ENCODE measurements at regions not wholly inside any gene's neighbourhood (a gene's known extent, or its start where the extent isn't known, plus 50 kb on each side); places are given as distances from the start of the nearest gene placed in this dataset.
"Not testable (repeated sequence)": the region's sequence is repeated elsewhere in the genome, so short reads cannot be mapped to it uniquely, and the experiment has no call there.

- no peaks in the 10 kb centered on the region for H3K9me3 ChIP-seq (ENCODE audit: control extremely low read depth in 1 of 5, control insufficient read depth in 4 of 5, insufficient read depth in 2 of 5, low read depth in 1 of 5, low read length in 4 of 5)
- no peaks in the 10 kb centered on the region for H3K27me3 ChIP-seq (replicated peaks in 2 of 5; ENCODE audit: control insufficient read depth in 4 of 5, insufficient read depth in 5 of 5, low read length in 4 of 5)
- no peak for DNase-seq
- CTCF ChIA-PET: no interaction called here
- H3K36me3 ChIP-seq (ENCODE audit: control insufficient read depth in 4 of 4, insufficient read depth in 4 of 4, low read length in 3 of 4): no peaks in the 10 kb centered on the region
- no peak overlapping the region for H3K27ac ChIP-seq (ENCODE audit: insufficient read depth in 1 of 2, low read depth in 1 of 2, low read length in 2 of 2, poor library complexity in 1 of 2, severe bottlenecking in 2 of 2)
- POLR2A ChIA-PET: no interaction called here
- no peaks in the 10 kb centered on the region for H3K4me1 ChIP-seq (ENCODE audit: control extremely low read depth in 1 of 4, control insufficient read depth in 4 of 4, insufficient read depth in 4 of 4, low read length in 3 of 4)
- H3K4me3 ChIP-seq (ENCODE audit: control insufficient read depth in 1 of 7, extremely low read depth in 1 of 7, insufficient read depth in 4 of 7, low read depth in 2 of 7, low read length in 6 of 7): no peak overlapping the region
- no CpG with 5 or more reads among the region's 2 CpGs for WGBS (ENCODE audit: insufficient coverage)
These were observed 700.5 kb downstream of the KHDRBS2 start for GRCh38 chr6:61585504-61585903.

- H3K4me3 ChIP-seq (ENCODE audit: control insufficient read depth in 1 of 7, extremely low read depth in 1 of 7, insufficient read depth in 4 of 7, low read depth in 2 of 7, low read length in 6 of 7): no peak overlapping the region
- ChIA-PET CTCF (no interaction called here), POLR2A (no interaction called here)
- H3K36me3 ChIP-seq (ENCODE audit: control insufficient read depth in 4 of 4, insufficient read depth in 4 of 4, low read length in 3 of 4): no peaks in the 10 kb centered on the region
- no peak for DNase-seq
- no CpG with 5 or more reads among the region's 1 CpG for WGBS (ENCODE audit: insufficient coverage)
- peaks cover 0 to 12% (median 2%) of the 10 kb centered on the region in 5 experiments for H3K9me3 ChIP-seq (ENCODE audit: control extremely low read depth in 1 of 5, control insufficient read depth in 4 of 5, insufficient read depth in 2 of 5, low read depth in 1 of 5, low read length in 4 of 5)
- no peak overlapping the region for H3K27ac ChIP-seq (ENCODE audit: insufficient read depth in 1 of 2, low read depth in 1 of 2, low read length in 2 of 2, poor library complexity in 1 of 2, severe bottlenecking in 2 of 2)
- no peaks in the 10 kb centered on the region for H3K4me1 ChIP-seq (ENCODE audit: control extremely low read depth in 1 of 4, control insufficient read depth in 4 of 4, insufficient read depth in 4 of 4, low read length in 3 of 4)
- H3K27me3 ChIP-seq (replicated peaks in 2 of 5; ENCODE audit: control insufficient read depth in 4 of 5, insufficient read depth in 5 of 5, low read length in 4 of 5): no peaks in the 10 kb centered on the region
These were observed 723.9 kb downstream of the KHDRBS2 start for GRCh38 chr6:61562098-61562497.

GRCh38 chr6:61558796-61559195 lies 727.2 kb downstream of the KHDRBS2 start:
- WGBS (ENCODE audit: insufficient coverage): no CpG with 5 or more reads among the region's 1 CpG
- CTCF ChIA-PET: no interaction called here

DNA sequence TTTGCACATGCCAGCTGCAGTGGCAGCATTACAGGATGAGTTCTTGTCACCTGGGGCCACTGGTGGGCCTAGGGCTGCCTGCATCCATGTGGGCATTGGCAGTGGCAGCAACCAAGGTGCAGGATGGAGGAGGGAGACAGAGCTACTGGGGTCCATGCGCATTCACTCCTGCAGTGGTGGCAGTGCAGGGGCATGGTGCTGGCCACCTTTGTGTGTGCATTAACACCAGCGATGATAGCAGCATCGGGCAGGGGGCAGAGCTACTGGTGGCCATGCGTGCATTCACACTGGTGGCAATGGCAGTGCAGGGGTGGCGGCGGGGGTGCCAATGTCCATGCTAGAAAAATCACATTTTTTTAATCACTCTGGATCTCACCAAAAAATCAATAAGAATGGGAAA lies 730.0 kb downstream of the KHDRBS2 start:
- no peaks in the 10 kb centered on the region for H3K27me3 ChIP-seq (replicated peaks in 2 of 5; ENCODE audit: control insufficient read depth in 4 of 5, insufficient read depth in 5 of 5, low read length in 4 of 5)
- peaks cover 2 to 6% (median 5%) of the 10 kb centered on the region in 5 experiments for H3K9me3 ChIP-seq (ENCODE audit: control extremely low read depth in 1 of 5, control insufficient read depth in 4 of 5, insufficient read depth in 2 of 5, low read depth in 1 of 5, low read length in 4 of 5)
- H3K4me1 ChIP-seq (ENCODE audit: control extremely low read depth in 1 of 4, control insufficient read depth in 4 of 4, insufficient read depth in 4 of 4, low read length in 3 of 4): no peaks in the 10 kb centered on the region
- no peaks in the 10 kb centered on the region for H3K36me3 ChIP-seq (ENCODE audit: control insufficient read depth in 4 of 4, insufficient read depth in 4 of 4, low read length in 3 of 4)
- no peak overlapping the region for H3K27ac ChIP-seq (ENCODE audit: insufficient read depth in 1 of 2, low read depth in 1 of 2, low read length in 2 of 2, poor library complexity in 1 of 2, severe bottlenecking in 2 of 2)
- WGBS (ENCODE audit: insufficient coverage): 100% methylated on average over 5 of the region's 6 CpGs
- ChIA-PET CTCF (interaction anchor here (0.7 kb wide), 1 partner anchor 12 kb away, joined by 3 read pairs; no protein-coding TSS in a partner anchor), POLR2A (no interaction called here)
- no peak for DNase-seq
- H3K4me3 ChIP-seq (ENCODE audit: control insufficient read depth in 1 of 7, extremely low read depth in 1 of 7, insufficient read depth in 4 of 7, low read depth in 2 of 7, low read length in 6 of 7): no peak overlapping the region

More at GRCh38 chr6:61558796-61559195, 727.2 kb downstream of the KHDRBS2 start:
- H3K36me3 ChIP-seq (ENCODE audit: control insufficient read depth in 4 of 4, insufficient read depth in 4 of 4, low read length in 3 of 4): no peaks in the 10 kb centered on the region
- no peak for DNase-seq
- POLR2A ChIA-PET: no interaction called here
- no peaks in the 10 kb centered on the region for H3K4me1 ChIP-seq (ENCODE audit: control extremely low read depth in 1 of 4, control insufficient read depth in 4 of 4, insufficient read depth in 4 of 4, low read length in 3 of 4)
- no peak overlapping the region for H3K4me3 ChIP-seq (ENCODE audit: control insufficient read depth in 1 of 7, extremely low read depth in 1 of 7, insufficient read depth in 4 of 7, low read depth in 2 of 7, low read length in 6 of 7)
- peaks cover 2 to 14% (median 5%) of the 10 kb centered on the region in 5 experiments for H3K9me3 ChIP-seq (ENCODE audit: control extremely low read depth in 1 of 5, control insufficient read depth in 4 of 5, insufficient read depth in 2 of 5, low read depth in 1 of 5, low read length in 4 of 5)
- no peaks in the 10 kb centered on the region for H3K27me3 ChIP-seq (replicated peaks in 2 of 5; ENCODE audit: control insufficient read depth in 4 of 5, insufficient read depth in 5 of 5, low read length in 4 of 5)
- no peak overlapping the region for H3K27ac ChIP-seq (ENCODE audit: insufficient read depth in 1 of 2, low read depth in 1 of 2, low read length in 2 of 2, poor library complexity in 1 of 2, severe bottlenecking in 2 of 2)

DNA sequence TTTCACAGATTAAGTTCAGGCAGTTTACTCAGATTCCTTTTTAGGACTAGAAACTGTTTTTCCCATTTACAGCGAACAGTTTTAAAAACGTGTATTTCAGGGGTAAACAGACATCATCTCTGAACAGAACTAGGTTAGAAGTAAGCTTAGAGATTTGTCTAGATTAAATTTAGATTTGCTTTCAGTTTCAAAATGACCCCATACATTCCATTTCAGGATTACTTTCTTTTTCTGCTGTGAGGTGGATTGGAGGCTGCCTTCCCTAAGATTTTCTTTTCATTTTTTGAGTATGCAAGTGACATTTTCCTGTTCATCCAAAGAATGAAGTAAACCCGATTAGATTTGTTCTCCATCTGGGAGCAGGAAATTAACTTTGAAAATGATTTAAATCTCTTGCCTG lies 747.2 kb downstream of the KHDRBS2 start:
- DNase-seq: no peak
- no peaks in the 10 kb centered on the region for H3K36me3 ChIP-seq (ENCODE audit: control insufficient read depth in 4 of 4, insufficient read depth in 4 of 4, low read length in 3 of 4)
- H3K9me3 ChIP-seq (ENCODE audit: control extremely low read depth in 1 of 5, control insufficient read depth in 4 of 5, insufficient read depth in 2 of 5, low read depth in 1 of 5, low read length in 4 of 5): peaks cover 0 to 3% (median 0%) of the 10 kb centered on the region in 5 experiments
- H3K27ac ChIP-seq (ENCODE audit: insufficient read depth in 1 of 2, low read depth in 1 of 2, low read length in 2 of 2, poor library complexity in 1 of 2, severe bottlenecking in 2 of 2): no peak overlapping the region
- H3K4me3 ChIP-seq (ENCODE audit: control insufficient read depth in 1 of 7, extremely low read depth in 1 of 7, insufficient read depth in 4 of 7, low read depth in 2 of 7, low read length in 6 of 7): no peak overlapping the region
- WGBS (ENCODE audit: insufficient coverage): 78% methylated on average over 1 of the region's 3 CpGs
- ChIA-PET CTCF (no interaction called here), POLR2A (no interaction called here)
- H3K27me3 ChIP-seq (replicated peaks in 2 of 5; ENCODE audit: control insufficient read depth in 4 of 5, insufficient read depth in 5 of 5, low read length in 4 of 5): no peaks in the 10 kb centered on the region
- H3K4me1 ChIP-seq (ENCODE audit: control extremely low read depth in 1 of 4, control insufficient read depth in 4 of 4, insufficient read depth in 4 of 4, low read length in 3 of 4): no peaks in the 10 kb centered on the region

DNA sequence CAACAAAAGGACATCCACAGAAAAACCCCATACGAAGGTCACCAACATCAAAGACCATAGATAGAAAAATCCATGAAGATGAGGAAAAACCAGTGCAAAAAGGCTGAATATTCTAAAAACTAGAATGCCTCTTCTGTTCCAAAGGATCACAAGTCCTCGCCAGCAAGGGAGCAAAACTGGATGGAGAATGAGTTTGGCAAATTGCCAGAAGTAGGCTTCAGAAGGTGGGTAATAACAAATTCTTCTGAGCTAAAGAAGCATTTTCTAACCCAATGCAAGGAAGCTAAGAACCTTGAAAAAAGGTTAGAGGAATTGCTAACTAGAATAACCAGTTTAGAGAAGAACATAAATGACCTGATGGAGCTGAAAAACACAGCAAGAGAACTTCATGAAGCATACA lies 753.3 kb downstream of the KHDRBS2 start:
- H3K27ac ChIP-seq (ENCODE audit: insufficient read depth in 1 of 2, low read depth in 1 of 2, low read length in 2 of 2, poor library complexity in 1 of 2, severe bottlenecking in 2 of 2); H3K4me3 ChIP-seq (ENCODE audit: control insufficient read depth in 1 of 7, extremely low read depth in 1 of 7, insufficient read depth in 4 of 7, low read depth in 2 of 7, low read length in 6 of 7); H3K36me3 ChIP-seq (ENCODE audit: control insufficient read depth in 4 of 4, insufficient read depth in 4 of 4, low read length in 3 of 4); DNase-seq; CTCF ChIA-PET; H3K27me3 ChIP-seq (replicated peaks in 2 of 5; ENCODE audit: control insufficient read depth in 4 of 5, insufficient read depth in 5 of 5, low read length in 4 of 5); POLR2A ChIA-PET; H3K4me1 ChIP-seq (ENCODE audit: control extremely low read depth in 1 of 4, control insufficient read depth in 4 of 4, insufficient read depth in 4 of 4, low read length in 3 of 4): not testable (repeated sequence)
- peaks cover 0 to 13% (median 0%) of the 10 kb centered on the region in 5 experiments for H3K9me3 ChIP-seq (ENCODE audit: control extremely low read depth in 1 of 5, control insufficient read depth in 4 of 5, insufficient read depth in 2 of 5, low read depth in 1 of 5, low read length in 4 of 5)
- WGBS (ENCODE audit: insufficient coverage): 100% methylated on average over 1 of the region's 2 CpGs
